ENCODE measurements at regions not wholly inside any gene's neighbourhood (a gene's known extent, or its start where the extent isn't known, plus 50 kb on each side); places are given as distances from the start of the nearest gene placed in this dataset.

- H2AFZ ChIP-seq (ENCODE audit: low read depth, low read length): no peak overlapping the region
- H3K4me2 ChIP-seq (ENCODE audit: insufficient read depth, low read length): no peak overlapping the region
- no peak overlapping the region for H3K9ac ChIP-seq (ENCODE audit: low read depth, low read length)
Measured at GRCh38 chr14:27026097-27026496, 428.3 kb upstream of the NOVA1 start.

GRCh38 chr14:27040552-27040951 lies 442.7 kb upstream of the NOVA1 start:
- no peak for DNase-seq
- H3K36me3 ChIP-seq (ENCODE audit: insufficient read depth, low read length): no peaks in the 10 kb centered on the region
- no peak overlapping the region for H3K27ac ChIP-seq (ENCODE audit: low read length)
- no peaks in the 10 kb centered on the region for H3K79me2 ChIP-seq (ENCODE audit: insufficient read depth, low read length)
- no peaks in the 10 kb centered on the region for H3K27me3 ChIP-seq (ENCODE audit: insufficient read depth, low read length, poor library complexity)
- ATAC-seq (ENCODE audit: insufficient read depth, low read depth): no peak
- H3K9ac ChIP-seq (ENCODE audit: low read depth, low read length): no peak overlapping the region
- no peaks in the 10 kb centered on the region for H4K20me1 ChIP-seq (ENCODE audit: insufficient read depth, low read length)
- TF ChIP-seq CTCF (IDR thresholded peaks at IDR 0.05; ENCODE audit: borderline replicate concordance, extremely low read depth, low read length, poor library complexity, severe bottlenecking) (no peak), EZH2 (IDR thresholded peaks at IDR 0.05; ENCODE audit: borderline replicate concordance, low read depth, low read length, severe bottlenecking) (no peak)
- H3K4me3 ChIP-seq (ENCODE audit: low read depth in 1 of 2, low read length in 2 of 2): no peak overlapping the region
- H3K4me1 ChIP-seq (ENCODE audit: insufficient read depth, low read length): no peaks in the 10 kb centered on the region
- H2AFZ ChIP-seq (ENCODE audit: low read depth, low read length): no peak overlapping the region
- H3K9me3 ChIP-seq (ENCODE audit: insufficient read depth, low read length, severe bottlenecking): no peaks in the 10 kb centered on the region
- no peak overlapping the region for H3K4me2 ChIP-seq (ENCODE audit: insufficient read depth, low read length)

More at GRCh38 chr14:27026097-27026496, 428.3 kb upstream of the NOVA1 start:
- DNase-seq: no peak
- Histone ChIP-seq H3K27me3 (ENCODE audit: insufficient read depth, low read length, poor library complexity) (no peaks in the 10 kb centered on the region), H3K79me2 (ENCODE audit: insufficient read depth, low read length) (no peaks in the 10 kb centered on the region), H3K36me3 (ENCODE audit: insufficient read depth, low read length) (no peaks in the 10 kb centered on the region), H3K9me3 (ENCODE audit: insufficient read depth, low read length, severe bottlenecking) (no peaks in the 10 kb centered on the region), H3K27ac (ENCODE audit: low read length) (no peak overlapping the region), H4K20me1 (ENCODE audit: insufficient read depth, low read length) (no peaks in the 10 kb centered on the region), H3K4me1 (ENCODE audit: insufficient read depth, low read length) (no peaks in the 10 kb centered on the region), H3K4me3 (ENCODE audit: low read depth in 1 of 2, low read length in 2 of 2) (no peak overlapping the region)
- TF ChIP-seq CTCF (IDR thresholded peaks at IDR 0.05; ENCODE audit: borderline replicate concordance, extremely low read depth, low read length, poor library complexity, severe bottlenecking) (no peak), EZH2 (IDR thresholded peaks at IDR 0.05; ENCODE audit: borderline replicate concordance, low read depth, low read length, severe bottlenecking) (no peak)
- no peak for ATAC-seq (ENCODE audit: insufficient read depth, low read depth)

- ATAC-seq (ENCODE audit: insufficient read depth, low read depth): no peak
- H3K4me1 ChIP-seq (ENCODE audit: insufficient read depth, low read length): no peaks in the 10 kb centered on the region
- no peaks in the 10 kb centered on the region for H3K27me3 ChIP-seq (ENCODE audit: insufficient read depth, low read length, poor library complexity)
- no peak overlapping the region for H3K9ac ChIP-seq (ENCODE audit: low read depth, low read length)
- no peak overlapping the region for H2AFZ ChIP-seq (ENCODE audit: low read depth, low read length)
- H3K27ac ChIP-seq (ENCODE audit: low read length): no peak overlapping the region
- no peak for TF ChIP-seq CTCF (IDR thresholded peaks at IDR 0.05; ENCODE audit: borderline replicate concordance, extremely low read depth, low read length, poor library complexity, severe bottlenecking)
- no peak for TF ChIP-seq EZH2 (IDR thresholded peaks at IDR 0.05; ENCODE audit: borderline replicate concordance, low read depth, low read length, severe bottlenecking)
- no peaks in the 10 kb centered on the region for H3K36me3 ChIP-seq (ENCODE audit: insufficient read depth, low read length)
- no peaks in the 10 kb centered on the region for H3K9me3 ChIP-seq (ENCODE audit: insufficient read depth, low read length, severe bottlenecking)
- H4K20me1 ChIP-seq (ENCODE audit: insufficient read depth, low read length): no peaks in the 10 kb centered on the region
- DNase-seq: no peak
- H3K79me2 ChIP-seq (ENCODE audit: insufficient read depth, low read length): no peaks in the 10 kb centered on the region
- H3K4me3 ChIP-seq (ENCODE audit: low read depth in 1 of 2, low read length in 2 of 2): no peak overlapping the region
- no peak overlapping the region for H3K4me2 ChIP-seq (ENCODE audit: insufficient read depth, low read length)
Measured at GRCh38 chr14:27049701-27050100, 451.9 kb upstream of the NOVA1 start.

GRCh38 chr14:27050208-27050607 lies 452.4 kb upstream of the NOVA1 start:
- no peak overlapping the region for H3K4me2 ChIP-seq (ENCODE audit: insufficient read depth, low read length)
- no peaks in the 10 kb centered on the region for H3K9me3 ChIP-seq (ENCODE audit: insufficient read depth, low read length, severe bottlenecking)
- ATAC-seq (ENCODE audit: insufficient read depth, low read depth) (no peak), DNase-seq (no peak)
- TF ChIP-seq CTCF (IDR thresholded peaks at IDR 0.05; ENCODE audit: borderline replicate concordance, extremely low read depth, low read length, poor library complexity, severe bottlenecking) (no peak), EZH2 (IDR thresholded peaks at IDR 0.05; ENCODE audit: borderline replicate concordance, low read depth, low read length, severe bottlenecking) (no peak)
- no peak overlapping the region for H2AFZ ChIP-seq (ENCODE audit: low read depth, low read length)
- no peaks in the 10 kb centered on the region for H4K20me1 ChIP-seq (ENCODE audit: insufficient read depth, low read length)
- H3K27ac ChIP-seq (ENCODE audit: low read length): no peak overlapping the region
- no peak overlapping the region for H3K9ac ChIP-seq (ENCODE audit: low read depth, low read length)
- H3K4me1 ChIP-seq (ENCODE audit: insufficient read depth, low read length): no peaks in the 10 kb centered on the region
- no peaks in the 10 kb centered on the region for H3K27me3 ChIP-seq (ENCODE audit: insufficient read depth, low read length, poor library complexity)
- no peaks in the 10 kb centered on the region for H3K79me2 ChIP-seq (ENCODE audit: insufficient read depth, low read length)
- no peak overlapping the region for H3K4me3 ChIP-seq (ENCODE audit: low read depth in 1 of 2, low read length in 2 of 2)
- no peaks in the 10 kb centered on the region for H3K36me3 ChIP-seq (ENCODE audit: insufficient read depth, low read length)
